Right lobe of liver (tissue), 6 donors: ENCODE measurements at regions not wholly inside any gene's neighbourhood (a gene's known extent, or its start where the extent isn't known, plus 50 kb on each side); places are given as distances from the start of the nearest gene placed in this dataset.

Source experiments
- ATAC-seq, 4 donors: fragments of 200-7000 bp; cut with Tn5 transposase; one replicate each; pipeline ENCODE4 v1.9.1; 2020; ENCODE audit warnings: mild to moderate bottlenecking in 4 of 4, moderate library complexity in 4 of 4
- DNase-seq, 3 donors: peaks; one replicate each; pipeline ENCODE4 v3.0.0-alpha.2; 2020
- H3K27ac ChIP-seq, 3 donors: fragments of 200-600 bp; one replicate each; pipeline ENCODE4 v1.8.0; 2022
- H3K27me3 ChIP-seq, 2 donors: fragments of 200-600 bp; one replicate each; pipeline ENCODE4 v1.8.0; 2022
- H3K36me3 ChIP-seq, 4 donors: fragments of 200-600 bp; sonication (generic) in 1 of 4; one replicate each; pipeline versions ENCODE4 v1.5.1 to v1.8.0; 2017 to 2022; ENCODE audit warnings: control low read depth in 1 of 4
- H3K4me1 ChIP-seq, 4 donors: fragments of 200-600 bp; sonication (generic) in 1 of 4; one replicate each; pipeline versions ENCODE4 v1.5.1 to v1.8.0; 2017 to 2022; ENCODE audit warnings: control low read depth in 1 of 4
- H3K4me3 ChIP-seq, 3 donors: fragments of 200-600 bp; one replicate each; pipeline ENCODE4 v1.8.0; 2022
- H3K9me3 ChIP-seq, 4 donors: fragments of 200-600 bp; sonication (generic) in 1 of 4; one replicate each; pipeline versions ENCODE4 v1.5.1 to v1.8.0; 2017 to 2022; ENCODE audit warnings: control low read depth in 1 of 4
- POLR2A ChIP-seq: fragments of 450-650 bp; IDR thresholded peaks from one replicate; pipeline ENCODE4 v1.6.1; 2017; ENCODE audit warnings: antibody characterized with exemption, mild to moderate bottlenecking
- WGBS: methylation state at CpG from one replicate; pipeline ENCODE4 v1.1.6; 2018; ENCODE audit warnings: low coverage, low lambda C conversion rate; ENCODE audit not compliant: insufficient coverage; ENCODE audit errors: missing lambda C conversion rate; 5-methylcytosine and 5-hydroxymethylcytosine counted together
- intact Hi-C, 2 donors: fragments of 100-400 bp; cut with DNase I; formaldehyde crosslinking; loops; one replicate each; pipeline versions ENCODE4 v1.11.2 to v1.14.1; 2022
- TF ChIP-seq, protein P1 (sequence below), 4 donors: fragments of 200-600 bp in 3 of 4; fragments of 450-650 bp in 1 of 4; IDR thresholded peaks; one replicate each; pipeline versions ENCODE4 v1.5.1 to v1.8.0; 2016 to 2022; ENCODE audit warnings: antibody characterized with exemption in 4 of 4, mild to moderate bottlenecking in 2 of 4
- donor health status: DM: no; HTN: yes; CAD: no.
- donor health status: DM: no; HTN: no; CAD: no.
- donor health status: DM: no; HTN: no; CAD: no.
- donor health status: DM: no; HTN: yes; CAD: no.
- donor health status: DM: no; HTN: yes; CAD: no.

DNA sequence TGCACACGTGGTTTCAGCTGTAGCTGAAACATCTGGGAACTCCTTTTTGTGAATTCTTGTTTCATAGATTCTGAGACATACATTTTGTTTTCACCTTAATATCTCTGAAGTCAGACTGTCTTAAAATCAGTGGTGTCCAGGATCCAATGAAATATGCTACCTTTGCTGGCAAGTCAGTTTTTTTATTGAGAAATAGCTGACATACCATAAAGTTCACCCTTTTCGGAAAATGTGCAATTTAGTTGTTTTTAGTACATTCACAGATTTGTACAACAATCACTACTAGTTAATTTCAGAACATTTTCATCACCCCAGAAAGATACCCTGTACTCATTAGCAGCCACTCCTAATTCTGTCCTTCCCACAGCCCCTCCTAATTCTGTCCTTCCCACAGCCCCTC lies 243.7 kb downstream of the GLI2 start:
- 26% methylated on average over 2 of the region's 2 CpGs for WGBS
- Histone ChIP-seq H3K4me3 (no peak overlapping the region), H3K27me3 (no peaks in the 10 kb centered on the region), H3K27ac (no peak overlapping the region), H3K4me1 (no peaks in the 10 kb centered on the region), H3K36me3 (no peaks in the 10 kb centered on the region), H3K9me3 (no peaks in the 10 kb centered on the region)
- DNase-seq (no peak), ATAC-seq (no peak)
- intact Hi-C loops, result no loop called here
- no peak for TF ChIP-seq POLR2A
- TF ChIP-seq, protein P1, sequence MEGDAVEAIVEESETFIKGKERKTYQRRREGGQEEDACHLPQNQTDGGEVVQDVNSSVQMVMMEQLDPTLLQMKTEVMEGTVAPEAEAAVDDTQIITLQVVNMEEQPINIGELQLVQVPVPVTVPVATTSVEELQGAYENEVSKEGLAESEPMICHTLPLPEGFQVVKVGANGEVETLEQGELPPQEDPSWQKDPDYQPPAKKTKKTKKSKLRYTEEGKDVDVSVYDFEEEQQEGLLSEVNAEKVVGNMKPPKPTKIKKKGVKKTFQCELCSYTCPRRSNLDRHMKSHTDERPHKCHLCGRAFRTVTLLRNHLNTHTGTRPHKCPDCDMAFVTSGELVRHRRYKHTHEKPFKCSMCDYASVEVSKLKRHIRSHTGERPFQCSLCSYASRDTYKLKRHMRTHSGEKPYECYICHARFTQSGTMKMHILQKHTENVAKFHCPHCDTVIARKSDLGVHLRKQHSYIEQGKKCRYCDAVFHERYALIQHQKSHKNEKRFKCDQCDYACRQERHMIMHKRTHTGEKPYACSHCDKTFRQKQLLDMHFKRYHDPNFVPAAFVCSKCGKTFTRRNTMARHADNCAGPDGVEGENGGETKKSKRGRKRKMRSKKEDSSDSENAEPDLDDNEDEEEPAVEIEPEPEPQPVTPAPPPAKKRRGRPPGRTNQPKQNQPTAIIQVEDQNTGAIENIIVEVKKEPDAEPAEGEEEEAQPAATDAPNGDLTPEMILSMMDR (IDR thresholded peaks at IDR 0.05), result no peak

DNA sequence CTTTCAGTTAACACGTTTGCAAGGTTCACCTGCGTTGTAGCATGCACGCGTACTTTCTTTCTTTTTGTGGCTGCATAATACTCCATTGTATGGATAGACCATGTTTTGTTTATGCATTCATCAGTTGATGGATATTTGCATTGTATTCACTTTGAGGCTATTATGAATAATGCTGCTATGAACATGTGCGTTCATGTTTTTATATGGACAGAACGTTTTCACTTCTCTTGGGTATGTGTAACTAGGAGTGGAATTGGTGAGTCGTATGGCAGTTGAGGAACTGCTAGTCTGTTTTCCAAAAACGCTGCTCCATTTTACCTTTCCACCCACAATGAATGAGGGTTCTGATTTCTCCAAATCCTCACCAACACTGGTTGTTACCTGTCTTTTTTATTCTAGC lies 244.3 kb downstream of the GLI2 start:
- 52% methylated on average over 8 of the region's 8 CpGs for WGBS
- no peaks in the 10 kb centered on the region for H3K9me3 ChIP-seq
- no peaks in the 10 kb centered on the region for H3K27me3 ChIP-seq
- no peak for TF ChIP-seq POLR2A
- TF ChIP-seq, protein P1 (IDR thresholded peaks at IDR 0.05), result no peak
- no peaks in the 10 kb centered on the region for H3K36me3 ChIP-seq
- H3K4me1 ChIP-seq, result no peaks in the 10 kb centered on the region
- ATAC-seq, result no peak
- intact Hi-C loops, result no loop called here
- no peak overlapping the region for H3K4me3 ChIP-seq
- no peak overlapping the region for H3K27ac ChIP-seq
- no peak for DNase-seq

DNA sequence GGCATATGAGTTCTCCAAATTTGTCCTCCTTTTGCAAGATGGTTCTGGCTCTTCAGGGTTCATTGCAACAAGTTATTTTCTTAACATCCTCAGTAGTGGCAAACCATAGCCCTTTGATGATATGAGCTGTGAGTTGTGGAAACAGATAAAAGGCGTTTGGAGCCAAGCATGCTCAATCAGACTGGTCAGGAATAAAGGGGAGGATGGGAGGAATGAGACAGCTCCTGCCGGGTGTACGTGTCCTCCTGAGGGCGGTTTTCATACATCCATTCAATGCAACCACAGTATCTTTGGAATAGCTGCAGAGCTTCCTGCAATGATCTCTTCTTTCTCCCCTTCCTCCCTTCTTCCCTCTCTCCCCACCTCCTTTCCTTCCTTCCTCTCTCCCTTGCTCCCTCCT lies 245.8 kb downstream of the GLI2 start:
- no peaks in the 10 kb centered on the region for H3K4me1 ChIP-seq
- DNase-seq (no peak), ATAC-seq (no peak)
- intact Hi-C loops, result no loop called here
- H3K9me3 ChIP-seq, result no peaks in the 10 kb centered on the region
- no peaks in the 10 kb centered on the region for H3K27me3 ChIP-seq
- H3K36me3 ChIP-seq, result no peaks in the 10 kb centered on the region
- no peak overlapping the region for H3K27ac ChIP-seq
- no peak overlapping the region for H3K4me3 ChIP-seq
- no peak for TF ChIP-seq POLR2A
- TF ChIP-seq, protein P1 (IDR thresholded peaks at IDR 0.05), result no peak
- WGBS, result 44% methylated on average over 4 of the region's 4 CpGs

DNA sequence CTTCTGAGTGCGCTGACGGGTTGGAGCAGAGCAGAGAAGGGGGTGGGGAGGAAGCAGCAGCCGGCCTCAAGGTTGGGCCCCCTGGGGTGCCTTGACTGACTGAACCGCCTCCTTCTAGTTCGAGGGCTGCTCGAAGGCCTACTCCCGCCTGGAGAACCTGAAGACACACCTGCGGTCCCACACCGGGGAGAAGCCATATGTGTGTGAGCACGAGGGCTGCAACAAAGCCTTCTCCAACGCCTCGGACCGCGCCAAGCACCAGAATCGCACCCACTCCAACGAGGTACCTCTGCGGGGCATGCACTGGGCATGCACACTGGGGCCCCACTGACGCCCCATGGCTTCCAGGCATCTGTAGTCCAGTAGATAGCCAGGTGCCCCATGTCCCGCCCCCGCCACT lies 246.9 kb downstream of the GLI2 start:
- Histone ChIP-seq H3K36me3 (no peaks in the 10 kb centered on the region), H3K4me3 (no peak overlapping the region), H3K9me3 (no peaks in the 10 kb centered on the region), H3K27me3 (no peaks in the 10 kb centered on the region), H3K4me1 (no peaks in the 10 kb centered on the region), H3K27ac (no peak overlapping the region)
- intact Hi-C loops, result no loop called here
- DNase-seq (peak in 1 of 3 donors; percentile 28), ATAC-seq (no peak)
- TF ChIP-seq, protein P1 (IDR thresholded peaks at IDR 0.05), result no peak
- no peak for TF ChIP-seq POLR2A
- WGBS, result 46% methylated on average over 6 of the region's 20 CpGs

DNA sequence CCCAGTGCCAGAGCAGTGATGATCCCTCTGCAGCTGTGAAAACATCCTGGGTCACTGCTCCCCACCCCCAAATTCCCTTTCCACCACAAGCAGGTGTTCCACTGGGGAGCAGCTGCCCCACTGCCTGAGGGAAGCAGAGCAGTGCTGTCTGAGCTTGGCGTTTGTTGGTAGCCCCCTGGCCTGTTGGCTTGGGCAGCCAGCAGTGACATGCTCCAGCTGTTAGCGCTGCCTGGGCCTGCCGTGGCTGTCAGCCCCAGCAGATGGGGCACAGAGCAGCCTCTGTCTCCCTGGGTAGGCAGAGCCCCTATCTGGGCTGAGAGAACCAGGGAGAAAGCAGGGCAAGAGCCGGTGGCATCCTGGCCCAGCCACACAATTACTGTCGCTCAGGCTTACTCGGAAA lies 247.7 kb downstream of the GLI2 start:
- Histone ChIP-seq H3K27ac (no peak overlapping the region), H3K27me3 (no peaks in the 10 kb centered on the region), H3K9me3 (no peaks in the 10 kb centered on the region), H3K4me1 (no peaks in the 10 kb centered on the region), H3K4me3 (no peak overlapping the region), H3K36me3 (no peaks in the 10 kb centered on the region)
- WGBS, result 46% methylated on average over 3 of the region's 6 CpGs
- intact Hi-C loops, result no loop called here
- TF ChIP-seq POLR2A, result no peak
- TF ChIP-seq, protein P1 (IDR thresholded peaks at IDR 0.05), result no peak
- ATAC-seq (no peak), DNase-seq (no peak)
